SK-N-SH (cell line): ENCODE measurements at regions not wholly inside any gene's neighbourhood (a gene's known extent, or its start where the extent isn't known, plus 50 kb on each side); places are given as distances from the start of the nearest gene placed in this dataset.

Experiments used
- CTCF ChIA-PET: fragments of 300-600, 350-600 bp; formaldehyde crosslinking; extraction: SDS; loops from one replicate; lab custom pipeline; 2021; lab: Yijun Ruan, JAX
- POLR2A ChIA-PET: fragments of 350-600 bp; sonication (Branson Sonifier 250); formaldehyde crosslinking; extraction: SDS; loops from one replicate; lab custom pipeline; 2020; ENCODE audit warnings: antibody characterized with exemption, inconsistent platforms; lab: Yijun Ruan, JAX
- DNase-seq: peaks from one replicate; pipeline ENCODE4 v3.0.0; 2012
- H2AFZ ChIP-seq: fragments of 200-600 bp; sonication (generic); 2 replicates; pipeline ENCODE4 v1.8.1; 2016; ENCODE audit warnings: antibody characterized with exemption, mild to moderate bottlenecking, low read depth
- H3F3A ChIP-seq: fragments of 200-600 bp; sonication (generic); replicated peaks from 2 replicates; pipeline ENCODE3; 2016; ENCODE audit warnings: antibody characterized with exemption, mild to moderate bottlenecking; ENCODE audit not compliant: insufficient read depth
- H3K27ac ChIP-seq, 2 experiments: fragments of 200-500 bp in 1 of 2; fragments of 200-600 bp in 1 of 2; sonication (Bioruptor generic) in 1 of 2; sonication (generic), shearing (Covaris generic) in 1 of 2; 2 replicates each; pipeline versions ENCODE4 v1.5.1 to v1.6.1; 2014 to 2016; ENCODE audit warnings: low read depth in 2 of 2, inconsistent platforms in 1 of 2, low read length in 1 of 2, mild to moderate bottlenecking in 1 of 2, mixed read lengths in 1 of 2
- H3K27me3 ChIP-seq: fragments of 200-600 bp; sonication (generic), shearing (Covaris generic); 2 replicates; pipeline ENCODE4 v1.6.1; 2016; ENCODE audit warnings: mixed run types; ENCODE audit not compliant: insufficient read depth
- H3K36me3 ChIP-seq, 2 experiments: fragments of 200-500 bp in 1 of 2; fragments of 200-600 bp in 1 of 2; sonication (Bioruptor generic) in 1 of 2; sonication (generic) in 1 of 2; replicated peaks in 1 of 2; 2 replicates each; pipeline versions ENCODE3 to v1.5.1; 2014 to 2016; ENCODE audit warnings: low read length in 1 of 2, mild to moderate bottlenecking in 1 of 2; ENCODE audit not compliant: insufficient read depth in 2 of 2, control insufficient read depth in 1 of 2
- H3K4me1 ChIP-seq, 2 experiments: fragments of 200-500 bp in 1 of 2; fragments of 200-600 bp in 1 of 2; sonication (Bioruptor generic) in 1 of 2; sonication (generic), shearing (Covaris generic) in 1 of 2; 2 replicates each; pipeline versions ENCODE4 v1.5.1 to v1.6.1; 2014 to 2016; ENCODE audit warnings: low read depth in 1 of 2, low read length in 1 of 2, mixed run types in 1 of 2; ENCODE audit not compliant: insufficient read depth in 2 of 2, control insufficient read depth in 1 of 2
- H3K4me2 ChIP-seq: fragments of 200-600 bp; sonication (generic), shearing (Covaris generic); 2 replicates; pipeline ENCODE4 v1.6.1; 2017; ENCODE audit warnings: mixed run types
- H3K4me3 ChIP-seq, 2 experiments: fragments of 200-500 bp in 1 of 2; fragments of 200-600 bp in 1 of 2; sonication (Bioruptor generic) in 1 of 2; sonication (generic), shearing (Covaris generic) in 1 of 2; 2 replicates each; pipeline versions ENCODE4 v1.5.1 to v1.8.1; 2014 to 2016; ENCODE audit warnings: low read depth in 2 of 2, inconsistent platforms in 1 of 2, low read length in 1 of 2, mild to moderate bottlenecking in 1 of 2, mixed read lengths in 1 of 2, moderate library complexity in 1 of 2
- H3K79me2 ChIP-seq: fragments of 200-600 bp; sonication (generic); 2 replicates; pipeline ENCODE4 v1.8.1; 2017; ENCODE audit warnings: mild to moderate bottlenecking; ENCODE audit not compliant: insufficient read depth
- H3K9ac ChIP-seq: fragments of 200-600 bp; sonication (generic); 2 replicates; pipeline ENCODE4 v1.6.1; 2017; ENCODE audit warnings: mixed run types
- H3K9me2 ChIP-seq: fragments of 200-600 bp; sonication (generic); 2 replicates; pipeline ENCODE4 v1.6.1; 2017; ENCODE audit warnings: mixed run types
- H3K9me3 ChIP-seq: fragments of 200-600 bp; sonication (generic); 2 replicates; pipeline ENCODE4 v1.6.1; 2017; ENCODE audit warnings: mixed run types, mild to moderate bottlenecking, moderate library complexity
- H4K20me1 ChIP-seq: fragments of 200-600 bp; sonication (generic); 2 replicates; pipeline ENCODE4 v1.6.1; 2017; ENCODE audit warnings: mild to moderate bottlenecking, mixed run types; ENCODE audit not compliant: insufficient read depth
- CHD2 ChIP-seq: fragments of 150-350 bp; IDR thresholded peaks from 2 replicates; pipeline ENCODE4 v1.6.1; 2018; ENCODE audit warnings: low read length; ENCODE audit not compliant: partially characterized antibody
- ELF1 ChIP-seq: IDR thresholded peaks from 2 replicates; pipeline ENCODE4 v1.4.0; 2012
- EZH2phosphoT487 ChIP-seq: fragments of 200-600 bp; sonication (generic); IDR thresholded peaks from 2 replicates; pipeline ENCODE4 v1.6.1; 2017; ENCODE audit warnings: low read depth, mixed run types, mild to moderate bottlenecking, antibody characterized with exemption, moderate library complexity, borderline replicate concordance
- FOSL2 ChIP-seq: IDR thresholded peaks from 2 replicates; pipeline ENCODE4 v1.4.0; 2012; ENCODE audit warnings: low read depth, mild to moderate bottlenecking, moderate library complexity, borderline replicate concordance
- FOXJ3 ChIP-seq: sonication (generic); formaldehyde crosslinking; IDR thresholded peaks from 2 replicates; pipeline ENCODE4 v1.5.1; 2020; ENCODE audit warnings: mild to moderate bottlenecking, missing genetic modification reagents
- GABPA ChIP-seq: IDR thresholded peaks from 2 replicates; pipeline ENCODE4 v1.4.0; 2012; ENCODE audit warnings: low read depth, mild to moderate bottlenecking
- GATA2 ChIP-seq: sonication (generic); formaldehyde crosslinking; IDR thresholded peaks from 2 replicates; pipeline ENCODE4 v1.5.0; 2020; ENCODE audit warnings: mild to moderate bottlenecking, missing genetic modification reagents
- NRF1 ChIP-seq: IDR thresholded peaks from 2 replicates; pipeline ENCODE4 v1.6.1; 2012; ENCODE audit warnings: low read depth, mild to moderate bottlenecking, low read length
- POLR2AphosphoS5 ChIP-seq: IDR thresholded peaks from 2 replicates; pipeline ENCODE4 v1.6.1; 2012; ENCODE audit warnings: low read depth, low read length
- RCOR1 ChIP-seq: fragments of 150-350 bp; IDR thresholded peaks from 2 replicates; pipeline ENCODE4 v1.6.1; 2017; ENCODE audit warnings: antibody characterized with exemption, low read length
- REST ChIP-seq: IDR thresholded peaks from 2 replicates; pipeline ENCODE4 v1.6.1; 2012; ENCODE audit warnings: mild to moderate bottlenecking, low read depth, low read length, moderate library complexity
- SMC3 ChIP-seq: IDR thresholded peaks from 2 replicates; pipeline ENCODE4 v1.6.1; 2012; ENCODE audit warnings: low read depth, low read length, improper control_type of control experiment
- TAF1 ChIP-seq: IDR thresholded peaks from 2 replicates; pipeline ENCODE4 v1.6.1; 2012; ENCODE audit warnings: low read depth, mild to moderate bottlenecking, low read length, moderate library complexity, borderline replicate concordance
- TCF12 ChIP-seq: IDR thresholded peaks from 2 replicates; pipeline ENCODE4 v1.4.0; 2012
- TEAD4 ChIP-seq: IDR thresholded peaks from 2 replicates; pipeline ENCODE4 v1.4.0; 2012; ENCODE audit warnings: mild to moderate bottlenecking, borderline replicate concordance; ENCODE audit not compliant: insufficient read depth
- WGBS: methylation state at CpG from one replicate; pipeline ENCODE4 v1.1.6; 2017; ENCODE audit warnings: low lambda C conversion rate; 5-methylcytosine and 5-hydroxymethylcytosine counted together
- TF ChIP-seq, protein P1 (sequence below): IDR thresholded peaks from 2 replicates; pipeline ENCODE4 v1.4.0; 2012; ENCODE audit warnings: low read depth
- TF ChIP-seq, protein P2 (sequence below): IDR thresholded peaks from 2 replicates; pipeline ENCODE4 v1.4.0; 2012; ENCODE audit warnings: low read depth, borderline replicate concordance
- TF ChIP-seq, protein P3 (sequence below): IDR thresholded peaks from 2 replicates; pipeline ENCODE4 v1.4.0; 2012; ENCODE audit warnings: low read depth, borderline replicate concordance

- POLR2A ChIA-PET = no interaction called here
- no peaks in the 10 kb centered on the region for H4K20me1 ChIP-seq
- H3K9ac ChIP-seq = no peak overlapping the region
- H3K4me2 ChIP-seq = no peak overlapping the region
- TF ChIP-seq, protein P1, sequence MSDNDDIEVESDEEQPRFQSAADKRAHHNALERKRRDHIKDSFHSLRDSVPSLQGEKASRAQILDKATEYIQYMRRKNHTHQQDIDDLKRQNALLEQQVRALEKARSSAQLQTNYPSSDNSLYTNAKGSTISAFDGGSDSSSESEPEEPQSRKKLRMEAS = no peak
- TF ChIP-seq, protein P2, sequence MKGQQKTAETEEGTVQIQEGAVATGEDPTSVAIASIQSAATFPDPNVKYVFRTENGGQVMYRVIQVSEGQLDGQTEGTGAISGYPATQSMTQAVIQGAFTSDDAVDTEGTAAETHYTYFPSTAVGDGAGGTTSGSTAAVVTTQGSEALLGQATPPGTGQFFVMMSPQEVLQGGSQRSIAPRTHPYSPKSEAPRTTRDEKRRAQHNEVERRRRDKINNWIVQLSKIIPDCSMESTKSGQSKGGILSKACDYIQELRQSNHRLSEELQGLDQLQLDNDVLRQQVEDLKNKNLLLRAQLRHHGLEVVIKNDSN = no peak
- peak; percentile 10 for TF ChIP-seq CHD2
- peak; percentile 83 for TF ChIP-seq GATA2 (CRISPR knock-in tag)
- no peak for TF ChIP-seq TEAD4
- TF ChIP-seq TCF12 = no peak
- TF ChIP-seq FOSL2 = no peak
- TF ChIP-seq POLR2AphosphoS5 = no peak
- TF ChIP-seq RCOR1 = no peak
- no peak for TF ChIP-seq FOXJ3 (CRISPR knock-in tag)
- TF ChIP-seq TAF1 = no peak
- TF ChIP-seq, all 33 proteins: peak for 2
- CTCF ChIA-PET = interaction anchor here (1.1 kb wide), 1 partner anchor 873 kb away, joined by 3 read pairs; no protein-coding TSS in a partner anchor
- Histone ChIP-seq H3K36me3 (no peaks in the 10 kb centered on the region), H3K9me2 (no peaks in the 10 kb centered on the region), H3K27me3 (no peaks in the 10 kb centered on the region), H2AFZ (no peak overlapping the region), H3K9me3 (no peaks in the 10 kb centered on the region), H3K4me1 (peaks cover 0 to 9% of the 10 kb centered on the region in 2 experiments; a peak in 2 of 4 replicates), H3F3A (no peaks in the 10 kb centered on the region), H3K79me2 (no peaks in the 10 kb centered on the region), H3K4me3 (no peak overlapping the region), H3K27ac (peak overlapping the region in 1 of 2 experiments; percentile 43; a peak in 2 of 4 replicates)
- peak; percentile 37 for DNase-seq
- WGBS = 8% methylated on average over 2 of the region's 2 CpGs
Observed at GRCh38 chr1:73860421-73860950, 337.5 kb downstream of the LRRIQ3 start.

DNA sequence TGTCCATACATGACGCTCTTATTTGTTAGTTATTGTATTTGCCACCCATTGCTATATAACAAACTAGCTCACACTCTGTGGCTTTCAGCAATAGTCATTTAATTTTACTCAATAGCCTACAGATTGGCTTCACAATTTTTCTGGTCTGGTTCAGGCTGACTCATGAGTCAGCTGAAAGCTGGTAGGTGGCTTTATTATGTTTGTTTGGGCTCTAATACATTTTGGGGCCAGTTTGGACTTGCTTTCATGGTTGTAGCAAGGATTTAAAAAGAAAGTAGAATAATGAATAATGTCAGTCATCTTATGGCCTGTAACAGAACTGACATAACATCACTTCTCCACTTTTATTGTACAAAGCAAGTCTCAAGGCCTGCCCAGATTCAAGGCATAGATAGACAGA is 338.7 kb downstream of the LRRIQ3 start:
- Histone ChIP-seq H3F3A (no peaks in the 10 kb centered on the region), H3K9ac (no peak overlapping the region), H3K27me3 (no peaks in the 10 kb centered on the region), H3K79me2 (no peaks in the 10 kb centered on the region), H3K4me3 (no peak overlapping the region), H3K27ac (no peak overlapping the region), H3K4me2 (no peak overlapping the region), H2AFZ (no peak overlapping the region), H3K4me1 (peaks cover 0 to 9% of the 10 kb centered on the region in 2 experiments; a peak in 2 of 4 replicates), H3K9me3 (no peaks in the 10 kb centered on the region), H3K9me2 (no peaks in the 10 kb centered on the region), H3K36me3 (no peaks in the 10 kb centered on the region), H4K20me1 (no peaks in the 10 kb centered on the region)
- CTCF ChIA-PET = no interaction called here
- no peak for TF ChIP-seq NRF1
- no peak for TF ChIP-seq FOSL2
- TF ChIP-seq TCF12 = no peak
- no peak for TF ChIP-seq TEAD4
- no peak for TF ChIP-seq EZH2phosphoT487
- no peak for TF ChIP-seq SMC3
- no peak for TF ChIP-seq GABPA
- TF ChIP-seq REST = no peak
- TF ChIP-seq, protein P3, sequence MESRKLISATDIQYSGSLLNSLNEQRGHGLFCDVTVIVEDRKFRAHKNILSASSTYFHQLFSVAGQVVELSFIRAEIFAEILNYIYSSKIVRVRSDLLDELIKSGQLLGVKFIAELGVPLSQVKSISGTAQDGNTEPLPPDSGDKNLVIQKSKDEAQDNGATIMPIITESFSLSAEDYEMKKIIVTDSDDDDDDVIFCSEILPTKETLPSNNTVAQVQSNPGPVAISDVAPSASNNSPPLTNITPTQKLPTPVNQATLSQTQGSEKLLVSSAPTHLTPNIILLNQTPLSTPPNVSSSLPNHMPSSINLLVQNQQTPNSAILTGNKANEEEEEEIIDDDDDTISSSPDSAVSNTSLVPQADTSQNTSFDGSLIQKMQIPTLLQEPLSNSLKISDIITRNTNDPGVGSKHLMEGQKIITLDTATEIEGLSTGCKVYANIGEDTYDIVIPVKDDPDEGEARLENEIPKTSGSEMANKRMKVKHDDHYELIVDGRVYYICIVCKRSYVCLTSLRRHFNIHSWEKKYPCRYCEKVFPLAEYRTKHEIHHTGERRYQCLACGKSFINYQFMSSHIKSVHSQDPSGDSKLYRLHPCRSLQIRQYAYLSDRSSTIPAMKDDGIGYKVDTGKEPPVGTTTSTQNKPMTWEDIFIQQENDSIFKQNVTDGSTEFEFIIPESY = no peak
- TF ChIP-seq ELF1 = no peak
- 57% methylated on average over 1 of the region's 1 CpG for WGBS
- POLR2A ChIA-PET = no interaction called here
- DNase-seq = no peak
